WERI-Rb-1 (cell line): ENCODE measurements at regions not wholly inside any gene's neighbourhood (a gene's known extent, or its start where the extent isn't known, plus 50 kb on each side); places are given as distances from the start of the nearest gene placed in this dataset.

Experiments
- DNase-seq: peaks from one replicate; pipeline ENCODE4 v3.0.0-alpha.2; 2020
- H3K27ac ChIP-seq: fragments of 250-450 bp; sonication (Bioruptor Pico); 2 replicates; pipeline ENCODE4 v1.5.1; 2020; ENCODE audit warnings: mild to moderate bottlenecking, moderate library complexity
- H3K27me3 ChIP-seq: fragments of 250-450 bp; sonication (Bioruptor Pico); 2 replicates; pipeline ENCODE4 v1.5.1; 2021; ENCODE audit warnings: mild to moderate bottlenecking, low read depth, moderate library complexity; ENCODE audit not compliant: insufficient read depth, severe bottlenecking
- H3K36me3 ChIP-seq: fragments of 250-450 bp; sonication (Bioruptor Pico); 2 replicates; pipeline ENCODE4 v1.5.1; 2020; ENCODE audit warnings: mild to moderate bottlenecking, moderate library complexity
- H3K4me3 ChIP-seq: 2 replicates; pipeline ENCODE4 v1.5.1; 2011; ENCODE audit warnings: low read depth, mild to moderate bottlenecking, control low read depth, low read length
- H3K9me3 ChIP-seq: fragments of 250-450 bp; sonication (Bioruptor Pico); 2 replicates; pipeline ENCODE4 v1.5.1; 2021; ENCODE audit warnings: mild to moderate bottlenecking, moderate library complexity; ENCODE audit not compliant: severe bottlenecking
- TF ChIP-seq, protein P1 (sequence below): IDR thresholded peaks from 2 replicates; pipeline ENCODE4 v1.5.1; 2011; ENCODE audit warnings: low read depth, mild to moderate bottlenecking, control low read depth, inconsistent platforms, low read length

DNA sequence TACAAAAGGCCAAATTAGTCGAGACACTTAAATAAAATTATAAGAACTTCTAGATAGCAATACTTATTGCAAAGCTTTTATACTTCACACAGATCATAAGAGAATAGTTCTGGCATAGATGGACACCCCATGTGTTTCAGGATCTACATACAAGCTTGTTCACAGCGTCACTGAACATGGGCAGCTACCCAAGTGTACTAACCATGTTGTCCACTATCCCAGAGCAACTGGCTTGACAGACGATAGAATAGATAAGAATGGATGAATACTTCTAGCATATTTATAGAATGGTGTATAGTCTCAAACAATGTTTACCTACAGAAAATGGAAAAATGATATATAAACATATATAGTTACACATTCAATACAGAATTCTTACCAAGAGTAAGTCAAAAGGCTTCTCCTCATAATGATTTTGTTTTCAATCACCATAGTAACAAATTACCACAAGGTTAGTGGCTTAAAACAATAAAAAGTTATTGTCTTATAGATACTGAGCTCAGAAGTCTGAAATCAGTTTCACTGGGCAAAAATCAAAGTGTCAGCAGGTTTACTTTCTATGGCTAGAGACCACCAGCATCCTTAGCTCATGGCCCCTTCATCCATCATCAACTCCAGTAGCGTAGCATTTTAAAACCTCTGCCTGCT lies 446.7 kb downstream of the DMRTA1 start:
- H3K9me3 ChIP-seq: no peaks in the 10 kb centered on the region
- no peaks in the 10 kb centered on the region for H3K27me3 ChIP-seq
- no peaks in the 10 kb centered on the region for H3K36me3 ChIP-seq
- TF ChIP-seq, protein P1, sequence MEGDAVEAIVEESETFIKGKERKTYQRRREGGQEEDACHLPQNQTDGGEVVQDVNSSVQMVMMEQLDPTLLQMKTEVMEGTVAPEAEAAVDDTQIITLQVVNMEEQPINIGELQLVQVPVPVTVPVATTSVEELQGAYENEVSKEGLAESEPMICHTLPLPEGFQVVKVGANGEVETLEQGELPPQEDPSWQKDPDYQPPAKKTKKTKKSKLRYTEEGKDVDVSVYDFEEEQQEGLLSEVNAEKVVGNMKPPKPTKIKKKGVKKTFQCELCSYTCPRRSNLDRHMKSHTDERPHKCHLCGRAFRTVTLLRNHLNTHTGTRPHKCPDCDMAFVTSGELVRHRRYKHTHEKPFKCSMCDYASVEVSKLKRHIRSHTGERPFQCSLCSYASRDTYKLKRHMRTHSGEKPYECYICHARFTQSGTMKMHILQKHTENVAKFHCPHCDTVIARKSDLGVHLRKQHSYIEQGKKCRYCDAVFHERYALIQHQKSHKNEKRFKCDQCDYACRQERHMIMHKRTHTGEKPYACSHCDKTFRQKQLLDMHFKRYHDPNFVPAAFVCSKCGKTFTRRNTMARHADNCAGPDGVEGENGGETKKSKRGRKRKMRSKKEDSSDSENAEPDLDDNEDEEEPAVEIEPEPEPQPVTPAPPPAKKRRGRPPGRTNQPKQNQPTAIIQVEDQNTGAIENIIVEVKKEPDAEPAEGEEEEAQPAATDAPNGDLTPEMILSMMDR: no peak
- no peak for DNase-seq
- no peak overlapping the region for H3K4me3 ChIP-seq
- no peak overlapping the region for H3K27ac ChIP-seq

DNA sequence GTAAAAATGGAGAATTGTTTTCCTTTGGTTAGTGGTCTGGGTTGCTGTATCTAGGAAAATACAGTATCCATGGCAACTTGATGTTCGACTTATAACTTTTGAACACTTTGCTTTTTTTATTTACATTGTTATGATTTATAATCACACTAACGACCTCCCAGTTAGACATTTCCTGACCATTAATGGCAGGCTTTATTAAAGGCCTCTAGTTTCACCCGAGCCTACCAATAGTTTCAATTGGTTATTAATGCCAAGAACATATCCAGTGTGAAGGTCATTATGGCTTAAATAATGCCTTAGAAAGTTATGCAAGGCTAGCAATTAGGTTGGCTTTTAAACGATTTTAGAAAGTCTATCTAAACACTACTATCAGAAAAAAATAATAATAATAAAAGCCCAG lies 452.0 kb downstream of the DMRTA1 start:
- Histone ChIP-seq H3K4me3 (no peak overlapping the region), H3K9me3 (no peaks in the 10 kb centered on the region), H3K27me3 (no peaks in the 10 kb centered on the region), H3K27ac (no peak overlapping the region), H3K36me3 (no peaks in the 10 kb centered on the region)
- no peak for DNase-seq
- TF ChIP-seq, protein P1: no peak

DNA sequence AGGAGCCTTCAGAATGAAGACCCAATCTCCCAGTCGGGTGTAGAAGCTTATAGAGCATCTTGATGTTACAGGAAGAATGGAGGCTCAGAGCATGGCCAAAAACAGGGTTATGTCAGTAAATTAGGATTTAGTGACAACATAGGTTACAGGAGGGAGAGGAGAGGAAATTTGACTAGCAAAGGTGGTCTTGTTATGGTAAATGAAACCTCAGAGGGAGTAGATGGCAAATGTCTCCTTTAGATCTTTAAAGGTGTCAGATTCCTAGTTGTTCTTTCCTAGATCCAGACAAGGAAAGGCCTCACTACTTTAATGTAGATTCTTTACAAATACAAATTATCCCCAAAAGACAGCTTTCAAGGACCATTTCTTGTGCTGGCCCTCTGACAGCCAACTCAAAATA lies 465.0 kb downstream of the DMRTA1 start:
- H3K36me3 ChIP-seq: no peaks in the 10 kb centered on the region
- H3K9me3 ChIP-seq: no peaks in the 10 kb centered on the region
- no peaks in the 10 kb centered on the region for H3K27me3 ChIP-seq
- DNase-seq: no peak
- no peak overlapping the region for H3K4me3 ChIP-seq
- H3K27ac ChIP-seq: no peak overlapping the region
- TF ChIP-seq, protein P1: no peak

DNA sequence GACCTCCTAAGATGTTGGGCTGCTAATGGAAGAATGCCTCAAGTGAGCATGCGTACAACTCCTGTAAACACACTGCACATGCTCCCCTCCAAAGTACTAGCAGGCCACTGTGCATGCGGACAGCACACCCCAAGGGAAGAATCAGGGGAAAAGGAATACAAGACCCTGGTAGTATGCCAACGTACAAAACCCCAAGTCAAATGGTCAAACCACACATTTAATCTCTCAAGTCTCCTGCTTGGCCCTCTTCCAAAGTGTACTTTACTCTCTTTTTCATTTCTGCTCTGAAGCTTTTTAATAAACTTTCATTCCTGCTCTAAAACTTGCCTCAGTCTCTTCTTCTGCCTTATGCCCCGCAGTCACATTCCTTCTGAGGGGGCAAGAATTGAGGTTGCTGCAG lies 466.4 kb downstream of the DMRTA1 start:
- TF ChIP-seq, protein P1: no peak
- H3K36me3 ChIP-seq: no peaks in the 10 kb centered on the region
- no peak for DNase-seq
- H3K9me3 ChIP-seq: no peaks in the 10 kb centered on the region
- H3K27me3 ChIP-seq: no peaks in the 10 kb centered on the region
- no peak overlapping the region for H3K4me3 ChIP-seq
- H3K27ac ChIP-seq: no peak overlapping the region

DNA sequence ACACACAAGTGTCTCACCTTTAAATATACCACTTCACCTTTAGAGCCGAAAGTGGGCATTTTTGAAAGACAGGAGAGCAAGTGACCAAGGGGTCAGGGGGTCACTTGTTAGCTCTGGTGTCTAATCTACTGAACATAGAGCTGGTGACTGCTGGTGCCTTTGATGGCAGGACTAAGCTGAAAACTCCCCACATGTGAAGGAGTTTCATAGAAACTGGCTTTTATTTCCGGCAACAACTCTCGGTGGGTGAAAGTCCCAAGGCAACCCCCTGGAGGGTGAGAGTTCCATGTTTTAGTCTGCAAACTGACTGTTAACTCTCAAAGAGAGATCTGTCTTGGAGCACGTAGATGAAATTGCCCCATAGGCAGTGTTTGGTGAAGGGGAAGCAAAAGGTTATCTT lies 466.9 kb downstream of the DMRTA1 start:
- H3K36me3 ChIP-seq: no peaks in the 10 kb centered on the region
- H3K27ac ChIP-seq: no peak overlapping the region
- DNase-seq: no peak
- no peaks in the 10 kb centered on the region for H3K9me3 ChIP-seq
- H3K27me3 ChIP-seq: no peaks in the 10 kb centered on the region
- TF ChIP-seq, protein P1: no peak
- H3K4me3 ChIP-seq: no peak overlapping the region

- H3K9me3 ChIP-seq: no peaks in the 10 kb centered on the region
- no peak for DNase-seq
- H3K27ac ChIP-seq: no peak overlapping the region
- no peaks in the 10 kb centered on the region for H3K36me3 ChIP-seq
- H3K4me3 ChIP-seq: no peak overlapping the region
- TF ChIP-seq, protein P1: no peak
- no peaks in the 10 kb centered on the region for H3K27me3 ChIP-seq
Measured at GRCh38 chr9:22916148-22916547, 469.5 kb downstream of the DMRTA1 start.
